ENCODE measurements at regions not wholly inside any gene's neighbourhood (a gene's known extent, or its start where the extent isn't known, plus 50 kb on each side); places are given as distances from the start of the nearest gene placed in this dataset.

- TF ChIP-seq POLR2A (IDR thresholded peaks at IDR 0.05) (no peak), CTCF (IDR thresholded peaks at IDR 0.05) (no peak), POLR2AphosphoS5 (IDR thresholded peaks at IDR 0.05) (no peak), EP300 (IDR thresholded peaks at IDR 0.05) (no peak)
Observed at GRCh38 chr13:24627090-24627714, 53.0 kb upstream of the ATP12A start.

Measured in stomach (tissue), 4 donors.